GM18499 (cell line): ENCODE measurements at regions not wholly inside any gene's neighbourhood (a gene's known extent, or its start where the extent isn't known, plus 50 kb on each side); places are given as distances from the start of the nearest gene placed in this dataset.

Experiments used
- ATAC-seq: cut with Tn5 transposase; IDR thresholded peaks from one replicate; pipeline ENCODE4 v1.9.1; 2021; ENCODE audit warnings: moderate number of reproducible peaks; ENCODE audit not compliant: insufficient read depth, unreplicated experiment

GRCh38 chr6:56378966-56379585 lies 131.7 kb upstream of the COL21A1 start:
- no peak for ATAC-seq

DNA sequence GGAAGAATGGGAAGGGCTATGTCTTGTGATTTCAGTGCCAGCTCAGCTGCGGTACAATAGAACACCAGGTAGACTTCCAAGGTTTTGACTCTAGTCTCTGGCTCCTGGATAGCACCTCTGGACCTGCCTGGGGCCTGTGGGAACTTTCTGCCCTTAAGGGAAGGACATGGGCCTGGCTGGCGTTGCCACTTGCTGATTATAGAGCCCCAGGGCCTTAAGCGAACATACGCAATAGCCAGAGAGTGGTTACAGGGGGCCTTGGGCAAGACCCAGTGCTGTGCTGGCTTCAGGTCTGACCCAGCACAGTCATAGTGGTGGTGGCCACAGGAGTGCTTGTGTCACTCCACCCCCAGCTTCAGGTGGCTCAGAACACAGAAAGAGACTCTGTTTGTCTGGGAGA lies 131.1 kb upstream of the COL21A1 start:
- no peak for ATAC-seq

DNA sequence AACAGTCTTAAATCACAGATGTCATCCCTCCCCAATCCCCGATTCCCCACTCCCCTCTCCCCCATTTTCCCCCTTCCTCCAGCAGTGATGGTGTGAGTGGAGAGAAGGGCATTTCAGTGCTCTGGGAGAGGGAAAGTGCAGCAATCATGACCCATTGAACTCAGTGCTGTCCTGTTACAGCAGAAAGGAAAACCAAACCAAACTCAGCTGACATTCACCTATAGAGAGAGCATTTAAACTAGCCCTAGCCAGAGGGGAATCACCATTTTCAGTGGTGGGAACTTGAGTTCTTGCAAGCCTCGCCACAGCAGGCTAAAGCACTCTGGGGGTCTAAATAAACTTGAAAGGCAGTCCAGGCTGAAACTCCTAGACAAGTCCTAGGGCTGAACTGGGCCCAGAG lies 129.9 kb upstream of the COL21A1 start:
- ATAC-seq: no peak

GRCh38 chr6:56375806-56376205 lies 128.4 kb upstream of the COL21A1 start:
- ATAC-seq: no peak

DNA sequence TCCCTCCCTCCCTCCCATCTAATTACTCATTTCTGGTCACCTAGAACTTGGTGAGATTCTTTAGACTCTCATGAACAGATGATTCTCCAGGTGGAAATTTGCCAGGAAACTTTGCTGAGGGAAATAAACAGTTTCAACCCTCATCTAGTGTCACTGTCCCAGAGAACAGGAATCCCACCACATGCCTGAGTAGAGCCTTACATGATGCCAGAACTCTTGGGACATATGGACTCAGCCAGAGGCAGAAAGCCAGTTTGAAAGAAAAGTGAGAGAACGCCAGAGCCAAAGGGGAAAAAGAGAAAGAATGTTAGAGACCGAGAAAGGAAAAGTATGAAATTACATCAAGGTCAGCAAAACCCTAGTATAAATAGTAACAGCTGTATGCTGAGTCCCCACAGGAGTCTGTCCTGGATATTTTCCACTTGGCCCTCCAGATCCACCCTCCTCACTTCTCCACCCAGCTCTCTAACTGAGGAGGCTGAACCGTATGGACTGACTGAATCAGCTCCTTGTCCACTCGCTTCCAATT lies 127.5 kb upstream of the COL21A1 start:
- ATAC-seq: no peak

GRCh38 chr6:56372406-56372995 lies 125.1 kb upstream of the COL21A1 start:
- no peak for ATAC-seq

DNA sequence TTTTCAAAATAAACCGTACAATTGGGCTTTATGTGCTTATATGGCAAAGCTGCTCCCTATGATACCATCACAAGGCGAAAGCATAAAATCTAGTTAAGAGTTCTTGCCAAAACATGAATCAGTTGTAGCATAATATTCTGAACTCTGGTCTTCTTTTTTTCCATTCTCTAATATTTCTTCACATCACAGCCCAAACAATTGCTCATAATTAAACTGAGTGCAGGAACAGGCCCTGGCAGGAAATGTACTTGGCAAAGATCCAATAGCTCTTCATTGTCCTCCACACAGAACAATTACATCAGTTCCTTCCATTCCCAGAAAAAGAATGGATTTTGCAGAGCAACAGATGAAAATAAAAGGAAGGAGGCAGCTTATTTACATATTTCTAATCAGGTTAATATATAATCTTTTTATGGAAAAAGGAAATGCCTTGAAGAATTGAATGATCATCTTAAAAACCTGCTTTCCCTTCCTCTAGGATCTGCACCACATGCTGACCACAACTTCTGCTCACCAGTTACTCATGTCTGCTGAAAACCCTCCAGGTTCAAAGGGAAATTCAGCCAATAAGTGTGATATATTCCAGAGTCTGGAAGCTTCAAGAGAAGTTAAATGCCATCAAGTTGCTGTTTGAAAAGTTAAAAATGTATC lies 123.3 kb upstream of the COL21A1 start:
- ATAC-seq: peak; percentile 59

- ATAC-seq: no peak
Observed at GRCh38 chr6:56370127-56370540, 122.8 kb upstream of the COL21A1 start.

DNA sequence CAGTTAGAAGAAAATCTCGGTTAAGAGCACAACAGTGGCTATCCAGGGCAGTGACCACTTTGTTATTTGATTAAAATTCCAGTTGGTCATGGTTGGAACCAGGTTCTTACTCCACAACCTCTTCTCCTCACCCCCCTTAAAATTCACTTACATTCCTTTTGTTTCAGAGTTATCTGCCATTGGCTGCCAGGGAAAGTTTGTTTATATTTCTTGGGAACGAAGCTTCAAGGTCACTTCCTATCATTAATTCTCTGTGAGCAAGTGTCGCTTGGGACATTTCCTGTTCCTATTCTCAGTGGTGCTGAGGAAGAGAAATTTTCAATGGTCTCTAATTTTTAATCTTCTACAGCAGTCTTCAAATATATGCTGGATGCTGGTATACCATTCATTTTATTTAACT lies 121.1 kb upstream of the COL21A1 start:
- ATAC-seq: no peak

- no peak for ATAC-seq
Observed at GRCh38 chr6:56366141-56366852, 118.9 kb upstream of the COL21A1 start.

GRCh38 chr6:56364827-56365339 lies 117.5 kb upstream of the COL21A1 start:
- no peak for ATAC-seq

- no peak for ATAC-seq
Observed at GRCh38 chr6:56364431-56364826, 117.0 kb upstream of the COL21A1 start.

- no peak for ATAC-seq
Observed at GRCh38 chr6:56363796-56364430, 116.5 kb upstream of the COL21A1 start.

GRCh38 chr6:56361812-56362211 lies 114.4 kb upstream of the COL21A1 start:
- no peak for ATAC-seq

- ATAC-seq: peak; percentile 66
Observed at GRCh38 chr6:56359201-56359899, 112.0 kb upstream of the COL21A1 start.

- ATAC-seq: no peak
Observed at GRCh38 chr6:56357616-56358373, 110.4 kb upstream of the COL21A1 start.

- no peak for ATAC-seq
Observed at GRCh38 chr6:56356426-56356825, 109.0 kb upstream of the COL21A1 start.

GRCh38 chr6:56353860-56354259 lies 106.5 kb upstream of the COL21A1 start:
- ATAC-seq: no peak

DNA sequence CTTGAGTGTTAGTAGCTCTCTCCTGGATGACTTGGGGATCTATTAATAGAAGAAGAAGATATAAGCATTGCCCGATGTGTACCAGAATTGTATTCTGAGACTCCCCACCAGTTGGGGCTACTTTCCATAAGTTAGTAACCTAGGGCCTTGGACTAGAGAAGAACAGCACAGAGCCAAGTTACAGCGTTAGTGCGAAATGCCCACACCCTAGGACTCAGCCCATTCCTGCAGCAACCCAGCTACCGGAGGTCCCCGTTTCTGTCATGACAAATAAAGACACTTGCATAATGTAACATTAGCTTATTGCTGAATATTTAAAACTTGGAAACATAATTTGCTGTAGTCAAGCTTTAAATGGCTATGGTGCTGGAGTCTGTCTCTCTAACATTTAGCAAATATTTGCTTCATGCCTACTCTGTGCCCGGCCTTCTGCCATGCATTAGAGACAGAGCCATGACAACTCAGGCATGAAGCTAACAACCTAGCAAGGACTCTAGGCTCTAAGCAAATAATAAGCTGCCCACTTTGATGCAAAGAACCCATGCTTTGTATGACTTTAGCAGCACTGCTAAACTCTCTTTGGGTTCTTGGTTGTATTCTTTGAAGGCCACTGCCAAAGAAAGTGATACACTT lies 103.4 kb upstream of the COL21A1 start:
- ATAC-seq: no peak
